ENCODE measurements at regions not wholly inside any gene's neighbourhood (a gene's known extent, or its start where the extent isn't known, plus 50 kb on each side); places are given as distances from the start of the nearest gene placed in this dataset.

DNA sequence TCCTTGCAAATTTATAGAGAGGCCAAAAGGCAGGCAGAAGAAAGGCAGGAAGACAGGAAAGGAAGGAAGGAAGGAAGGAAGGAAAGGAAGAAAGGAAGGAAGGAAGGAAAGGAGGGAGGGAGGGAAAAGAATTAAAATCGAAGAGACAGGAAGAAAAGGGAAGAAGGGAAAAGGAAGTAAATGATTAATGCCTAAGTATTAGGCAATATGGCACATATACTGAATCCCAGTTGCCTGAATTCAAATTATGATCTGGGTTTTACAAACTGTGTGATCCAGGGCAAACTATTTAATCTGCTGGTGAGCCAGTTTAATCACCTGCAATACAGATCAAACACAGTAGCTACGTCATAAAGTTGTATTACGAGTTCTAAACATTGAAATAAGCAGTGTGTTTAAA lies 983.6 kb downstream of the FLRT2 start:
- no peak overlapping the region for H3K4me3 ChIP-seq
- FAIRE-seq (no peak), ATAC-seq (peak; percentile 59 to 84 (median 78)), DNase-seq (no peak)
- no peaks in the 10 kb centered on the region for H3K9me3 ChIP-seq
- TF ChIP-seq, protein P1, sequence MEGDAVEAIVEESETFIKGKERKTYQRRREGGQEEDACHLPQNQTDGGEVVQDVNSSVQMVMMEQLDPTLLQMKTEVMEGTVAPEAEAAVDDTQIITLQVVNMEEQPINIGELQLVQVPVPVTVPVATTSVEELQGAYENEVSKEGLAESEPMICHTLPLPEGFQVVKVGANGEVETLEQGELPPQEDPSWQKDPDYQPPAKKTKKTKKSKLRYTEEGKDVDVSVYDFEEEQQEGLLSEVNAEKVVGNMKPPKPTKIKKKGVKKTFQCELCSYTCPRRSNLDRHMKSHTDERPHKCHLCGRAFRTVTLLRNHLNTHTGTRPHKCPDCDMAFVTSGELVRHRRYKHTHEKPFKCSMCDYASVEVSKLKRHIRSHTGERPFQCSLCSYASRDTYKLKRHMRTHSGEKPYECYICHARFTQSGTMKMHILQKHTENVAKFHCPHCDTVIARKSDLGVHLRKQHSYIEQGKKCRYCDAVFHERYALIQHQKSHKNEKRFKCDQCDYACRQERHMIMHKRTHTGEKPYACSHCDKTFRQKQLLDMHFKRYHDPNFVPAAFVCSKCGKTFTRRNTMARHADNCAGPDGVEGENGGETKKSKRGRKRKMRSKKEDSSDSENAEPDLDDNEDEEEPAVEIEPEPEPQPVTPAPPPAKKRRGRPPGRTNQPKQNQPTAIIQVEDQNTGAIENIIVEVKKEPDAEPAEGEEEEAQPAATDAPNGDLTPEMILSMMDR (IDR thresholded peaks at IDR 0.05): no peak
- H3K4me1 ChIP-seq: peaks cover 9 to 24% (median 16%) of the 10 kb centered on the region in 3 donors
- no peaks in the 10 kb centered on the region for H3K27me3 ChIP-seq
- no peaks in the 10 kb centered on the region for H3K36me3 ChIP-seq
- intact Hi-C loops (cut with DNase I): no loop called here
- WGBS, 2 donors: 21 to 22% methylated on average over 3 of the region's 3 CpGs
- H3K27ac ChIP-seq: no peak overlapping the region

DNA sequence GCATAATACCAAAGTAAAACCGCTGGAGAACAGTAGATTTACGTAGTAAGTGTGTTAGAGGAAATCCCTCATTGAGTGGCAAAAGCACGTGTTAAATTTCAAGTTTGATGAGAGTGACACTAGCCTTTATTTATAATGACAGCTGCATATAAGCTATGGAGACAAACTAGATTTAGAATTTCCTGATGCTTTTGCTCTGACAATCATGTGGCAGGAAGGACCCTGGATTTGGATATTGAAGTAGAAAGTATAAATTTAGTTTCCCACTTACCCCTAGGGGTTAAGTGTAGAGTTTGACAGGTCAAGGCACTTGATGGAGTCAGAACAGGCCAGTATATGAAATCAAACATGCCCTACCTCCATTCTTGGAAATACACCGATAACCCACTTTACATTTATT lies 983.1 kb downstream of the FLRT2 start:
- 77 to 78% methylated on average over 4 of the region's 4 CpGs for WGBS, 2 donors
- intact Hi-C loops (cut with DNase I): no loop called here
- Histone ChIP-seq H3K27ac (no peak overlapping the region), H3K36me3 (no peaks in the 10 kb centered on the region), H3K9me3 (no peaks in the 10 kb centered on the region), H3K27me3 (no peaks in the 10 kb centered on the region), H3K4me1 (peaks cover 9 to 24% (median 16%) of the 10 kb centered on the region in 3 donors), H3K4me3 (no peak overlapping the region)
- no peak for FAIRE-seq
- TF ChIP-seq, protein P1 (IDR thresholded peaks at IDR 0.05): no peak
- no peak for ATAC-seq
- no peak for DNase-seq

DNA sequence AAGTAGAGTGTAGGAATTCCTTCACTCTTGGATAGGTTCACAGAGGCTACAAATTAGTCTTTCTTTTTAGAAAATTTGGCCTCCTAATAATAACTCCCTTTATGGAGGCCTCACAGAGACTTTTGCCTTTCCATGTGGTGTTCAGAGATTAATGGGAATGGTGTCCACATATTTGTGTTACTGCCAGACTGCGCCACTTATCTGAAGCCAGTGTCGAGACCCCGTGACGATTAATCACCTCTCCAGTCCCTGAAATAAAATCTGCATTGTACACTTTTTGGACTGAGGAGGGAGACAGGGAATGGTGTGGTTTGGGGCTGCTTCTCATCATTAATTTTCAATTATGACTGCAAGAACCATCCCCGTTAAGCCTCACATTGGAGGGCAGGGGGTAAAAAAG lies 980.5 kb downstream of the FLRT2 start:
- FAIRE-seq: no peak
- peak in 2 of 4 donors; percentile 65 to 71 for ATAC-seq
- intact Hi-C loops (cut with DNase I): no loop called here

DNA sequence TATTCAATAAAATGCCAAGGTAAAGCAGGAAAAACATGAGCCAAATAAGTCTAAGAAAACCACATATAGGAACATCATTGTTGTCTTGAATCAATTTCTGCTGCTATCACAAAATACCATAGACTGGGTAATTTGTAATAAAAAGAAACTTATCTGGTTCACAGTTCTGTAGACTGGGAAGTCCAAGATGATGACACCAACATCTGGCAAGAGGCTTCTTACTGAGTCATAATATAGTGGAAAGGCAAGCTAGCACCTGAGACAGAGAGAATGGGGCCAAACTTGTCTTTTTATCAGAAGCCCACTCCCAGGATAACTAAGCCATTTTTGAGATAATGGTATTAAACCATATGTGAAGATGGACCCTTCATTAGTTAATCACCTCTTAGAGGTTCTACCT lies 975.9 kb downstream of the FLRT2 start:
- Histone ChIP-seq H3K27ac (no peak overlapping the region), H3K4me3 (no peak overlapping the region), H3K36me3 (no peaks in the 10 kb centered on the region), H3K9me3 (no peaks in the 10 kb centered on the region), H3K4me1 (no peaks in the 10 kb centered on the region), H3K27me3 (no peaks in the 10 kb centered on the region)
- DNase-seq (no peak), ATAC-seq (no peak), FAIRE-seq (no peak)
- intact Hi-C loops (cut with DNase I): no loop called here
- TF ChIP-seq, protein P1 (IDR thresholded peaks at IDR 0.05): no peak

More for the DNA sequence above, 980.5 kb downstream of the FLRT2 start:
- no peak overlapping the region for H3K4me3 ChIP-seq
- peaks cover 9 to 24% (median 16%) of the 10 kb centered on the region in 3 donors for H3K4me1 ChIP-seq
- no peaks in the 10 kb centered on the region for H3K36me3 ChIP-seq
- no peaks in the 10 kb centered on the region for H3K9me3 ChIP-seq
- WGBS, 2 donors: 62 to 69% methylated on average over 5 of the region's 5 CpGs
- no peak overlapping the region for H3K27ac ChIP-seq
- TF ChIP-seq, protein P1 (IDR thresholded peaks at IDR 0.05): no peak
- peak in 1 of 6 donors; percentile 17 for DNase-seq
- H3K27me3 ChIP-seq: no peaks in the 10 kb centered on the region

DNA sequence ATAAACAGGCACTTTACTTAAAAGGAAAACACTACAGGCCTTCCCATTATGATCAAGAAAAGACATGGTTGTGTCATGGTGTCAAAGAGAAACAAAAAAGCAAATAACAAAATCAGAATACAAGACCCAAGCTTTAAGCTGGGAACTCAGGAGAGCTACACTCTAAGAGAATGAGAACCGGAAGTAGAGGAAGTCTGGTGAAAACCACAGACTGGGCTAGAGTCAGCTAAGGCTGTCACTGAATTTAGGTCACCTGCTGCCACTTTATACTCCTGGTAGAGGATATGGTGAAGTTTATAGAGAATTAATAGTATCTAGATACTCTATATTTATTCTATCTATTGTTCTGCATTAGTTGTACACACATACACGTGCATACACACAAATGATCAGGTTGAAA lies 971.7 kb downstream of the FLRT2 start:
- 60 to 66% methylated on average over 2 of the region's 2 CpGs for WGBS, 2 donors
- FAIRE-seq (no peak), DNase-seq (no peak), ATAC-seq (no peak)
- Histone ChIP-seq H3K4me1 (no peaks in the 10 kb centered on the region), H3K4me3 (no peak overlapping the region), H3K27ac (no peak overlapping the region), H3K9me3 (no peaks in the 10 kb centered on the region), H3K27me3 (no peaks in the 10 kb centered on the region), H3K36me3 (no peaks in the 10 kb centered on the region)
- intact Hi-C loops (cut with DNase I): no loop called here
- TF ChIP-seq, protein P1 (IDR thresholded peaks at IDR 0.05): no peak
